ENCODE measurements at regions not wholly inside any gene's neighbourhood (a gene's known extent, or its start where the extent isn't known, plus 50 kb on each side); places are given as distances from the start of the nearest gene placed in this dataset.

DNA sequence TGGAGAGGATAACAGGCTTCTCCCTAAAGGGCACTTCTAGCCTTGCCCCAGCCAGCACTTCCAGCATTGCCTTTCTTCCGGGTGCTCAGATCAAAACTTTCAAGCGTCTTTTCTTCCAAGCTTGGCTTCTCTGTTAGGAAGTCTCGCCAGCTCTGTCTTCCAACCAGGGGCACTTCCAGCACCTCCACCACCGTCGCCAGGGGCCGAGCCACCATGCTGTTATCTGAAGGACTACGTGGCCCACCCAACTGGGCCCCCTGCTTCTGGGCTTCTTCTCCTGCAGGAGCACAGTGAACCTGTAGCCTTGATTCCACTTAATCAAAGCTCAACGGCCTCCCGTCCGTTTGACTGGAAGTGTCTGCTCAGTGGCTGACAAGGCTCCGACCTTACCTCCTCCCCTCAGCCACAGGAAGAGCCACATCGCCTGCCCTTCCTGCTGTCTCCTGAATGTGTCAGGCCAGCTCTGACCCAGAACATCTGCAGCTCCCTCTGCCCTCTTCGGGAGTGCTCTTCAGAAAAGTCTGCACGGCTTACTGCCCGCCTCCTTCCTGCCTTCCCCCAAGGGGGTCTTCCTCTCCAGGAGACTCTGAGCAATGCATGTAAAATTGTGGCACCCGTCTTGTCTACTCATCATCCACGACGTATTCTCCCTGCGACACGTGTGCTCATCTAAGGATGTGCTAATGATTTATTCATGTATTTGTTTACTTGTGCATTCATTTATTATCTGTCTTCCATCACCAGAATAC is 527.0 kb downstream of the CDH26 start:
- DNase-seq, result no peak

DNA sequence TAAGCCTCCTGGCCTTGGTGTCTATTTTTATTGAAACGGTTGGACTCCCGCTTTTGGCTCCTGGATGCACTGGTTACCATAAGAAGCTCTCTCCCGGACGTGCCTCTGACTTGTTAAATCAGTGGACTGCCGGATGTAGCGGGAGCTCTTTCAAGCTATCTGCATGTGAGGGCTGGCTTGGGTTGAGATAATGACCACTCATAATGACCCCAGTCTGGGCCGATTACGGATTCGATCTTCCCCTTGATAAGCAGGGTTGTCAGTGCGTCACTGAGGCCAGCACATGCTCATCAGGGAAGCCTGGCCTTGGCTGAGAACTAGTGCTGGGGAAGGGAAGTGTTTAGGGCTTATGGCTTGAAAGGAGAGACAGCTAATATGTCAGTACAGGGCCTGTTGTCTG is 528.1 kb downstream of the CDH26 start:
- DNase-seq, result no peak

DNA sequence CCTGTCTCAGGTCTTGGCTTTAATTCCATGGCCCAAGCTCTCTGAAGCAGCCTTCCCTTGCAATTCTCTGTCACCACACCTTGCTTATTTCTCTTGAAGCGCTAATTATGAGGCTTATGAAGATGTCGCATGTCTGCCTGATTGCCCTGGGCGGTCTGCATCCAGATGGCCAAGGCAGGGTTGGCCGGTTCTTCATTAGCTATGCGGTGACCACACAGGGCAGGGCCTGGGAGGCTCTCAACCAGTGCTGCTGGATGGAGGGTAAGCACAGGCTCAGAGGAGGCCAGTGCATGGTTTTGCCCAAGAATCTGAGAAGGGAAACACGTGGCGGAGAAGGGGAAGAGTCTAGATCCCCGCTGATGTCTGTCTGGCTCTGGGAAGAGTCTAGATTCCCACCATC is 528.7 kb downstream of the CDH26 start:
- DNase-seq, result no peak

- DNase-seq, result no peak
These were observed 532.2 kb downstream of the CDH26 start for GRCh38 chr20:60490217-60491050.

DNA sequence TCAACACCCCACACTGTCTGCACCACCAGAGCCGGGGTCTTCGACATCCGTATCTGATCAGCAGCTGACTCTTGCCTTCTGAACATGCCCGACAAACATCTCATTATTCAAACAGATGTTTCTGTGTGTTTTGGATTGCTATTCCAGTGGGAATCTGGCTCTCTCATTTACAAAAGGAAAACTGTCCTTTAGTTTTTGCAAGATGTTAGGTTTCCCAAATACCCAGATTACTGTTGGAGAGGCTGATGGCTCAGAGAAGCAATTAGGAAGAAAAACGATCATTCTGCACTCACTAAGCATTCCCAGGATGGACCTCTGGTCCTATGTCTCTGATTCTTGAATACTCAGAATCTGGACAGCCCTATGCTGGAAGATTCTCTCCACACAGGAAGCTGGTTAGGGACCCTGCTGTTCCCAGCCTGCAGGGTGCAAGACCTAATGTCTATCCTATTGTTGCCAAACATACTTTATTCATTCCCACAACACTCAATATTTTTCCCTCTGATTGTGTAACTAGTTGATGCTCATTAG is 532.9 kb downstream of the CDH26 start:
- no peak for DNase-seq

- no peak for DNase-seq
These were observed 536.3 kb downstream of the CDH26 start for GRCh38 chr20:60494476-60494875.

DNA sequence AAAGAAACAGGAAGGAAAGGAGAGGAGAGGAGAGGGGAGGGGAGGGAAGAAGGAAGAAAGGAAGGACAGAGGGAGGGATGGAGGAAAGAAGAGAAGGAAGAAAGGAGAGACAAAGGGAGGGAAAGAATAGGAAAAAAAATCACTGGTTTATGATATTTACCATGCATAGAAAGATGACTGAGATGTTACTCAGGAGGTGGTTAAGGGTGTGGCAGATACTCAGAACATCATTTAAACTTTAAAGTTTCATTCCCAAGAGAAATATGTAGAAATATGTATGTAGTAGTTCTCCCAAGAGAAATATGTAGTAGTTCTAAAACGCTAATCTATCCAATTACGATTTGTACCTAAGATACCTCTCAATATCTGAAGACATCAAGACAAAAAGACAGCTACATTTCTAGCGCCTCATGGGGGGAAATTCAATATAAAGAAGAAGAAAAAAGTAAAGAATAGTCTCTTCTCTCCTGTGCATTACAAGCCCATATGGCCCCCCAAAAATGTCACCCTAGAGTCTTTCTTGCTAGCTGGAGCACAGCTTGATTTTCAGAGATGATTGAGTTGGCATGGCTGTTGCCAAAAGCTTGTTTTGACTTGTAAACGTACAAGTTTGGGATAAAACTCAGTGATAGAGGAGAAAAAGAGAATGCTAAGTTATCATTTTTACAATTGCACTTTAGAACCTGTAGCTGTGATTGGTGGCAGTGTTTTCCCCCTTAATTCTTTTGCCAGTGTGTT is 539.2 kb downstream of the CDH26 start:
- no peak for DNase-seq

DNA sequence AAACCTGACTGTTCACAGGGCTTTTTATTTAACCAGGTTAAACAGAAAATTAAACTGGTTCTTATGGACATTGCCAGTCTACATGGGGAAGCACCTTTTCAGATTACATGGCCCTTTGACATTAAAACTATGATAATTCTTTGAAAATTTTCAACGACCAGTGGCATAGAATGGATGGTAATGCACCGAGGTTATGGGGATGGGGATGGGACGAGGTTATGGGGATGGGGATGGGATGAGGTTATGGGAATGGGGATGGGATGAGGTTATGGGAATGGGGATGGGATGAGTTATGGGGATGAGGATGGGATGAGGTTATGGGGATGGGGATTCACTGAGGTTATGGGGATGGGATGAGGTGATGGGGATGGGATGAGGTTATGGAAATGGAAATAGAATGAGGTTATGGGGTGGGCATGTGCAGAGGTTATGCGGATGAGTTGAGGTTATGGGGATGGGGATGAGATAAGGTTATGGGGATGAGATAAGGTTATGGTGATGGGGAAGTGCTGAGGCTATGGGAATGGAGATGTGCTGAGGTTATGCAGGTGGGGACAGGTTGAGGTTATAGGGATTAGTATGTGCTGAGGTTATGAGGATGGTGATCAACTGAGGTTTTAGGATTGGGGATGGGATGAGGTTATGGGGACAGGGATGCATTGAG is 541.9 kb downstream of the CDH26 start:
- no peak for DNase-seq

- DNase-seq, result no peak
These were observed 542.8 kb downstream of the CDH26 start for GRCh38 chr20:60501048-60501447.

GRCh38 chr20:60502881-60503280 is 544.7 kb downstream of the CDH26 start:
- DNase-seq, result no peak

GRCh38 chr20:60505423-60505822 is 547.2 kb downstream of the CDH26 start:
- DNase-seq, result no peak

- no peak for DNase-seq
These were observed 547.8 kb downstream of the CDH26 start for GRCh38 chr20:60506061-60506460.

- DNase-seq, result no peak
These were observed 549.0 kb downstream of the CDH26 start for GRCh38 chr20:60507087-60507694.

DNA sequence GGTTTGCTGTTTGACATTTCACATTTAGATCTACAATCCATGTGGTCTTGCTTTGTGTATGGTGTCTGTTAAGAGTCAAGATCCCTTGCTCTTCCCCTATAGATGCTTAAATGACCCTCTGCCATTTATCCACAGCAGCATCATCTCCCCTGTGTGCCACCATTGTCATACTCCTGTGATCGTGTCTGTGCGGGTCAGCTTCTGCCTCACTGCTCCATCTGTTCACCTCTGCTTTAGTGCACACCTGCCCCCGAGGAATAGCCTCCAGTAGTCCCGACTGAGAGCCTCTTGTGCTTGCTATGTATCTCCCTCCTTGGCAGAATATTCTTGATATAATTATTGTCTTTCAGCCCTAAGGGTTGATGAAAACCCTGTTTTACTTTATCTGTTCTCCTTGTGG is 551.2 kb downstream of the CDH26 start:
- no peak for DNase-seq

DNA sequence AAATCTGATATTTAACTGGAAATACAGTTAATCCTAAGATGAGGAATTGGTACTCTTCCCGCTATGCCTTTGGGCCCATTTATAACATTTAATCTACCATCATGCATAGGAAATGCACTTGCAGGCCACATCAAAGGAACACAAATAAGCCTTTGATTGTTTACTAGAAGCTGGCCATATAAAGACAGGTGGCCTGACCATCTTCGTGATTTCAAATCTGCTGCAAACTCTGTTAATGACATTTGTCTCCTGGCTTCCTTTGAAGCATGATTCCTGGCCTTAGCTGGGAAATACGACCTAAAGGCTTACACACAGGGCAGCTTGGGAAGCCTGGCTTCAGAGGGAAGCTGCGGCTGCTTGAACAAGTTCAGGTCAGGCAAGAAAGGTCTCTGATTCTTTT is 552.1 kb downstream of the CDH26 start:
- no peak for DNase-seq

DNA sequence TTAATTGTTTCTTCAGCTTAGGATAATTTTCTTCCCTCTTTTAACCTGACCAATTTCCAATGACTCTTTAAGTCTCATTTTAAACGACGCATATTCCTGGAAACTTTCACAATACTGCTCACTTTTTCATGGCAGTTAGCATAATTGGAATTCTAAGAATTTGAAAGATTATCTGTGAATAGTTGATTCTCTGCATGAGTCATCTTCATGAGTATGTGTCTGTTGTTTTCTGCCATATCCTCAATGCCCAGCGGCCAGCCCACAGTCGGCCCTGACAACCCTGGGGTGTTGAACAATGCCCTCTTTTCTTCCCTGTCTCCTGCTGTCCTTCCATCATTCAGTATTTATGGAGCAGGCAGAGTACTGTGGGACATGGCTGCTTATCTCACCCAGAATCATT is 554.2 kb downstream of the CDH26 start:
- no peak for DNase-seq

GRCh38 chr20:60513141-60513540 is 554.9 kb downstream of the CDH26 start:
- no peak for DNase-seq

GRCh38 chr20:60516442-60516841 is 558.2 kb downstream of the CDH26 start:
- no peak for DNase-seq

DNA sequence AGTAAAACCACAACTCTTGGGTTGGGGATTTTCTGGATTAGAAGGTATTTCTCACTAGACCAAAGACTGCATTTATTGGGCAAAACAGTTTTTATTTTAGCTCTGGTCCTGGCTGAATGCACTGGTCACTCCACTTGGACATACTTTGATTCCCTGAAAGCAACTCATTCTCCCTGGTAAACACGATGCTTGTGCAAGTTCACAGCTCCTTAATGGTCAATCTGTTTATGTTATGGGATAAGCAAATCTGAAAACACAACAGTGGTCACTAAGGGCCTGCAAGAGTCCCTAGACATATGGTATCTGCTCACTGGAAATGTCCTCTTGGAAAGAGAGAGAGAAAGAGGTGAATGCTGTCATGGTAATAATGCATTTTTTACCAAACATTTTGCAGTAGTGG is 559.8 kb downstream of the CDH26 start:
- no peak for DNase-seq

DNA sequence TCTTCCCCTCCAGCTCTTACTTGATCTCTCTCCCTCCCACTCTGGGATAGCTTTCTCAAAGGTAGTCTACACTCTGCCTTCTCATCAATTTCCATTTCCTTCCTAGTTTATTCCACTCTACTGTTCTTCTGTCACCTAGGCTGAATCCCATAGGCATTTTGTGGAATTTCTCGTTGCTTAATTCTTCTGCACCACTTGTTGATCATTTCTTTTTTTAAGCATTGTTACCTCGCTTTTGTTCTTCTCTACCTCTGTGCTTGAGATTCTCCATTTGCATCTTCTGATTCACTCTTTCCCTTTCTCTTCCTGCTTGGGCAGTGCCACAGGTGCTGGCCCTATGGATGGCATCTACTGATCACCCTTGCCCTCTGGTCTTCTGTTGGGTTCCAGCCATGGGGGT is 567.2 kb downstream of the CDH26 start:
- no peak for DNase-seq

GRCh38 chr20:60527656-60528055 is 569.4 kb downstream of the CDH26 start:
- DNase-seq, result no peak

DNA sequence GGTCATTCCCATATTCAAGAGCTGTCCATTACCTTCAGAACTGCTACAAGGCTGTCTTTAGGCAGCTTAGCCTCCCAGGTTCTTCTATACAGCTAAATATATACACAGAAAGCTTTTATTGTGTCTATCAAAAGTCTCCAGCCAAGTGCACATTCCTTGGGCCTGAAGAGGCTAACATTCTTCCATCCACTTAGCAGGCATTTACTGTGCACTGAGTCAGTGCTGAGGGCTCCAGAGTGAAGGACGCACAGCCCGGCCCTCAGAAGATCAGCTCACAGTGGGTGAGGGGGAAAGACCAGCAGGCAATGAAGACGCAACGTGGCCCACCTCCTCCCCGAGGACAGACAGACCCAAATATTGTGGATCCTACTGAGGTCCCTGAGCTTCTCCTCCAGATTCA is 569.9 kb downstream of the CDH26 start:
- no peak for DNase-seq
